Tibial nerve (tissue), 3 donors: ENCODE measurements at regions not wholly inside any gene's neighbourhood (a gene's known extent, or its start where the extent isn't known, plus 50 kb on each side); places are given as distances from the start of the nearest gene placed in this dataset.

Source experiments
- CTCF ChIP-seq, 5 experiments: fragments of 200-600 bp in 3 of 5; fragments of 450-650 bp in 2 of 5; sonication (generic) in 3 of 5; IDR thresholded peaks; one replicate each; pipeline ENCODE4 v1.5.1; 2016 to 2019; ENCODE audit warnings: antibody characterized with exemption in 5 of 5, mild to moderate bottlenecking in 3 of 5, moderate library complexity in 2 of 5
- POLR2A ChIP-seq, 2 donors: fragments of 450-650 bp; IDR thresholded peaks; one replicate each; pipeline ENCODE4 v1.6.1; 2017; ENCODE audit warnings: antibody characterized with exemption in 2 of 2, mild to moderate bottlenecking in 2 of 2, moderate library complexity in 2 of 2

GRCh38 chr12:91968076-91968776 lies 177.4 kb downstream of the BTG1 start:
- TF ChIP-seq CTCF (IDR thresholded peaks at IDR 0.05) (no peak), POLR2A (IDR thresholded peaks at IDR 0.05) (no peak)
